ENCODE measurements at regions not wholly inside any gene's neighbourhood (a gene's known extent, or its start where the extent isn't known, plus 50 kb on each side); places are given as distances from the start of the nearest gene placed in this dataset.

DNA sequence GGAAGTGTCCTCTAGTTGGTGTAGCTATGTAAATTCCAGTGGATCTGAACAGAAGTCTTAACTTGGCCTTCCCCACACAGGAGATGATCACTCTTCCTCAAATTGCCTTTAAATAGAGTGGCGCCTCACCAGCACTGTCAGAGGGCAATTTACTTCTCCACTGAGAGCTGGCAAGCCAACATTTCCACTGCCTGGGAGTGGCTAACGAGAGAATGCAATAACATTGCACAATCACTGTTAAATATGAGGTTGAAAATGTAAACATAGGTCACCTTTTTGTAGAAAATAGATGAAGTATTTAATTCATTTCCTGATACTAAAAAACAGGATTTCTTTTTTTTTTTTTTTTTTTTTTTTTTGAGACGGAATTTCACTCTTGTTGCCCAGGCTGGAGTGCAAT lies 55.4 kb upstream of the UBL3 start:
- TF ChIP-seq CTCF (IDR thresholded peaks at IDR 0.05; ENCODE audit: borderline replicate concordance, extremely low read depth, insufficient read depth) = no peak
- H3K27me3 ChIP-seq (ENCODE audit: control insufficient read depth, insufficient read depth, low read length) = no peaks in the 10 kb centered on the region
- H3K9ac ChIP-seq (ENCODE audit: low read length in 3 of 3) = no peak overlapping the region
- intact Hi-C loops (cut with DNase I) = no loop called here
- H3K4me1 ChIP-seq (ENCODE audit: control insufficient read depth in 2 of 3, insufficient read depth in 2 of 3, low read depth in 1 of 3, low read length in 3 of 3) = no peaks in the 10 kb centered on the region
- DNase-seq (no peak), FAIRE-seq (no peak)
- H3K27ac ChIP-seq (ENCODE audit: low read depth in 2 of 2, low read length in 2 of 2) = no peak overlapping the region
- no peak overlapping the region for H3K4me3 ChIP-seq (ENCODE audit: low read length in 3 of 3)
- H3K36me3 ChIP-seq (ENCODE audit: control insufficient read depth in 2 of 3, insufficient read depth in 3 of 3, low read length in 3 of 3) = no peaks in the 10 kb centered on the region
- H3K9me3 ChIP-seq (ENCODE audit: control insufficient read depth in 2 of 3, insufficient read depth in 1 of 3, low read length in 3 of 3) = no peaks in the 10 kb centered on the region

GRCh38 chr13:29903996-29904395 lies 53.6 kb upstream of the UBL3 start:
- Histone ChIP-seq H3K9ac (ENCODE audit: low read length in 3 of 3) (no peak overlapping the region), H3K4me3 (ENCODE audit: low read length in 3 of 3) (no peak overlapping the region), H3K9me3 (ENCODE audit: control insufficient read depth in 2 of 3, insufficient read depth in 1 of 3, low read length in 3 of 3) (no peaks in the 10 kb centered on the region), H3K27me3 (ENCODE audit: control insufficient read depth, insufficient read depth, low read length) (no peaks in the 10 kb centered on the region), H3K4me1 (ENCODE audit: control insufficient read depth in 2 of 3, insufficient read depth in 2 of 3, low read depth in 1 of 3, low read length in 3 of 3) (no peaks in the 10 kb centered on the region), H3K27ac (ENCODE audit: low read depth in 2 of 2, low read length in 2 of 2) (no peak overlapping the region), H3K36me3 (ENCODE audit: control insufficient read depth in 2 of 3, insufficient read depth in 3 of 3, low read length in 3 of 3) (no peaks in the 10 kb centered on the region)
- no peak for FAIRE-seq
- intact Hi-C loops (cut with DNase I) = no loop called here
- TF ChIP-seq CTCF (IDR thresholded peaks at IDR 0.05; ENCODE audit: borderline replicate concordance, extremely low read depth, insufficient read depth) = no peak
- no peak for DNase-seq

- intact Hi-C loops (cut with DNase I) = no loop called here
- H3K36me3 ChIP-seq (ENCODE audit: control insufficient read depth in 2 of 3, insufficient read depth in 3 of 3, low read length in 3 of 3) = no peaks in the 10 kb centered on the region
- no peak overlapping the region for H3K9ac ChIP-seq (ENCODE audit: low read length in 3 of 3)
- H3K27me3 ChIP-seq (ENCODE audit: control insufficient read depth, insufficient read depth, low read length) = no peaks in the 10 kb centered on the region
- no peak overlapping the region for H3K4me3 ChIP-seq (ENCODE audit: low read length in 3 of 3)
- DNase-seq (no peak), FAIRE-seq (no peak)
- H3K9me3 ChIP-seq (ENCODE audit: control insufficient read depth in 2 of 3, insufficient read depth in 1 of 3, low read length in 3 of 3) = no peaks in the 10 kb centered on the region
- no peak overlapping the region for H3K27ac ChIP-seq (ENCODE audit: low read depth in 2 of 2, low read length in 2 of 2)
- no peaks in the 10 kb centered on the region for H3K4me1 ChIP-seq (ENCODE audit: control insufficient read depth in 2 of 3, insufficient read depth in 2 of 3, low read depth in 1 of 3, low read length in 3 of 3)
- no peak for TF ChIP-seq CTCF (IDR thresholded peaks at IDR 0.05; ENCODE audit: borderline replicate concordance, extremely low read depth, insufficient read depth)
Measured at GRCh38 chr13:29903543-29903942, 53.1 kb upstream of the UBL3 start.

DNA sequence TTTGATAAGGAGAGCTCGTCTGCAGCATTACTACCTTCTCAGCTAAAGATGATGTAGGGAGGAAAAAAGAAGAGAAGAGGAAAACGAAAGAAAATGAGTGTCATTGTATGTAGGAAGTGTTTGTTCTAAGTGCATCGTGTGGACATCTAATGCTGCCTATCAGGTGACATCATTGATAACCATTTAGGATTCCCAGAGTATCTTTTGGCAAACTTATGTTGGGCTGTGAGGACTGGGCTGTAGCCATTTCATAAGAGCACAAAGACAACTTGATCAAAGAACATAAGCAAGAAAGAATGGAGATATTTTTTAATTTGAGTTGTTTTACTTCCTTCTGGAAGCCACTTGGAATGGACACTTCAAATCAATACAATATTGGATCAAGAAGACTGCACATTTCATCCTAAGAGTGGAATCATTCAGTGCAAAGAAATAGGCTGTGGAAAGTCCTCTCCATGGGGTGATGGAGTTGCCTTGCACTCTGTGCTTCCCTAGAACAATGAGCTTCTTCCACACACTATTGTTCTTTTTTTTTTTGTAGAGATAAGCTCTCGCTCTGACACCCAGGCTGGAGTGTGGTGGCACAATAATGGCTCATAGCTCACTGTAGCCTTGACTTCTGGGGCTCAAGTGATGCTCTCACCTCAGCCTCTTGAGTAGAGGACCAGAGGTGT lies 52.4 kb upstream of the UBL3 start:
- FAIRE-seq (no peak), DNase-seq (no peak)
- Histone ChIP-seq H3K36me3 (ENCODE audit: control insufficient read depth in 2 of 3, insufficient read depth in 3 of 3, low read length in 3 of 3) (no peaks in the 10 kb centered on the region), H3K27ac (ENCODE audit: low read depth in 2 of 2, low read length in 2 of 2) (no peak overlapping the region), H3K9me3 (ENCODE audit: control insufficient read depth in 2 of 3, insufficient read depth in 1 of 3, low read length in 3 of 3) (no peaks in the 10 kb centered on the region), H3K4me1 (ENCODE audit: control insufficient read depth in 2 of 3, insufficient read depth in 2 of 3, low read depth in 1 of 3, low read length in 3 of 3) (no peaks in the 10 kb centered on the region), H3K27me3 (ENCODE audit: control insufficient read depth, insufficient read depth, low read length) (no peaks in the 10 kb centered on the region), H3K9ac (ENCODE audit: low read length in 3 of 3) (no peak overlapping the region), H3K4me3 (ENCODE audit: low read length in 3 of 3) (no peak overlapping the region)
- no peak for TF ChIP-seq CTCF (IDR thresholded peaks at IDR 0.05; ENCODE audit: borderline replicate concordance, extremely low read depth, insufficient read depth)
- intact Hi-C loops (cut with DNase I) = no loop called here

Measured in kidney (tissue), 13 donors.